Activated CD4-positive, alpha-beta T cell treated with anti-CD3 and anti-CD28 coated beads for 24 hours (primary cell): ENCODE measurements at regions not wholly inside any gene's neighbourhood (a gene's known extent, or its start where the extent isn't known, plus 50 kb on each side); places are given as distances from the start of the nearest gene placed in this dataset.

Experiments used
- DNase-seq, 2 donors: peaks; one replicate each; pipeline ENCODE4 v3.0.0-alpha.2; 2020; ENCODE audit warnings: low read depth in 2 of 2

GRCh38 chr2:43128559-43128955 is 97.8 kb downstream of the ZFP36L2 start:
- no peak for DNase-seq

GRCh38 chr2:43127941-43128558 is 98.4 kb downstream of the ZFP36L2 start:
- DNase-seq, result no peak

- peak; percentile 92 to 96 for DNase-seq
These were observed 99.0 kb downstream of the ZFP36L2 start for GRCh38 chr2:43127208-43127940.

GRCh38 chr2:43126817-43127207 is 99.6 kb downstream of the ZFP36L2 start:
- DNase-seq, result no peak

- DNase-seq, result no peak
These were observed 101.1 kb downstream of the ZFP36L2 start for GRCh38 chr2:43125090-43125998.

GRCh38 chr2:43124687-43125057 is 101.7 kb downstream of the ZFP36L2 start:
- DNase-seq, result no peak

- no peak for DNase-seq
These were observed 102.3 kb downstream of the ZFP36L2 start for GRCh38 chr2:43123981-43124686.

GRCh38 chr2:43123486-43123885 is 102.9 kb downstream of the ZFP36L2 start:
- DNase-seq, result no peak

- DNase-seq, result no peak
These were observed 103.4 kb downstream of the ZFP36L2 start for GRCh38 chr2:43123028-43123427.

GRCh38 chr2:43121580-43122314 is 104.7 kb downstream of the ZFP36L2 start:
- no peak for DNase-seq

GRCh38 chr2:43119303-43119702 is 107.1 kb downstream of the ZFP36L2 start:
- no peak for DNase-seq

- no peak for DNase-seq
These were observed 108.8 kb downstream of the ZFP36L2 start for GRCh38 chr2:43117521-43118143.

- DNase-seq, result no peak
These were observed 109.4 kb downstream of the ZFP36L2 start for GRCh38 chr2:43116988-43117387.

- no peak for DNase-seq
These were observed 110.5 kb downstream of the ZFP36L2 start for GRCh38 chr2:43115881-43116280.

GRCh38 chr2:43114210-43114609 is 112.2 kb downstream of the ZFP36L2 start:
- no peak for DNase-seq

- no peak for DNase-seq
These were observed 114.4 kb downstream of the ZFP36L2 start for GRCh38 chr2:43111788-43112554.

GRCh38 chr2:43110442-43110871 is 115.9 kb downstream of the ZFP36L2 start:
- no peak for DNase-seq

- DNase-seq, result no peak
These were observed 117.1 kb downstream of the ZFP36L2 start for GRCh38 chr2:43109261-43109743.

- DNase-seq, result no peak
These were observed 118.7 kb downstream of the ZFP36L2 start for GRCh38 chr2:43107679-43108078.
